Coronary artery (tissue), 2 donors: ENCODE measurements at regions not wholly inside any gene's neighbourhood (a gene's known extent, or its start where the extent isn't known, plus 50 kb on each side); places are given as distances from the start of the nearest gene placed in this dataset.
"Not testable (repeated sequence)": the region's sequence is repeated elsewhere in the genome, so short reads cannot be mapped to it uniquely, and the experiment has no call there.

Experiments
- DNase-seq: peaks from one replicate; pipeline ENCODE4 v3.0.0-alpha.2; 2017; ENCODE audit warnings: low spot score
- H3K27ac ChIP-seq, 2 donors: fragments of 200-600 bp; sonication (generic); one replicate each; pipeline ENCODE4 v1.5.1; 2016 to 2019
- H3K4me3 ChIP-seq: fragments of 200-600 bp; sonication (generic); 2 replicates; pipeline ENCODE4 v1.5.1; 2016; ENCODE audit warnings: mild to moderate bottlenecking, moderate library complexity
- TF ChIP-seq, protein P1 (sequence below): fragments of 200-600 bp; sonication (generic); IDR thresholded peaks from one replicate; pipeline ENCODE4 v1.5.1; 2019; ENCODE audit warnings: antibody characterized with exemption

DNA sequence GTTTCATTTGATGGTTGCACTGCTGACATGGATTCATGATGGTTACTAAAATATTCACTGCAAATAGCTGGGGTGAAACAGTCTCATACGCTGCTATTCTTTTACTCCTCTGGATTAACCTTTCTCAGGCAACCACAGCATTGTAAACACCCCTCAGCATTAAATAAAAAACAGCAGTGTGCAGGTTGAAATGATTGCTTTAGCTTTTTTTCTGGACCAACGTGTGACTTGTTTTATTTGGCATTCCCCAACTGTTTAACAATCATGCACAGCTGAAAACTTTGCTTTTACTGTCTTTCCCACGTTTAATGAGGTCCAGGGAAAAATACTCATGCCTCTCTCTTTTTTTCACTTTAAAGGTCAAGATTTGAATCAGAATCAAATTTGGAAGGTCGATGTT lies 490.8 kb downstream of the RAPGEF2 start:
- H3K4me3 ChIP-seq, result no peak overlapping the region
- no peak overlapping the region for H3K27ac ChIP-seq
- TF ChIP-seq, protein P1, sequence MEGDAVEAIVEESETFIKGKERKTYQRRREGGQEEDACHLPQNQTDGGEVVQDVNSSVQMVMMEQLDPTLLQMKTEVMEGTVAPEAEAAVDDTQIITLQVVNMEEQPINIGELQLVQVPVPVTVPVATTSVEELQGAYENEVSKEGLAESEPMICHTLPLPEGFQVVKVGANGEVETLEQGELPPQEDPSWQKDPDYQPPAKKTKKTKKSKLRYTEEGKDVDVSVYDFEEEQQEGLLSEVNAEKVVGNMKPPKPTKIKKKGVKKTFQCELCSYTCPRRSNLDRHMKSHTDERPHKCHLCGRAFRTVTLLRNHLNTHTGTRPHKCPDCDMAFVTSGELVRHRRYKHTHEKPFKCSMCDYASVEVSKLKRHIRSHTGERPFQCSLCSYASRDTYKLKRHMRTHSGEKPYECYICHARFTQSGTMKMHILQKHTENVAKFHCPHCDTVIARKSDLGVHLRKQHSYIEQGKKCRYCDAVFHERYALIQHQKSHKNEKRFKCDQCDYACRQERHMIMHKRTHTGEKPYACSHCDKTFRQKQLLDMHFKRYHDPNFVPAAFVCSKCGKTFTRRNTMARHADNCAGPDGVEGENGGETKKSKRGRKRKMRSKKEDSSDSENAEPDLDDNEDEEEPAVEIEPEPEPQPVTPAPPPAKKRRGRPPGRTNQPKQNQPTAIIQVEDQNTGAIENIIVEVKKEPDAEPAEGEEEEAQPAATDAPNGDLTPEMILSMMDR, result no peak
- DNase-seq, result no peak

DNA sequence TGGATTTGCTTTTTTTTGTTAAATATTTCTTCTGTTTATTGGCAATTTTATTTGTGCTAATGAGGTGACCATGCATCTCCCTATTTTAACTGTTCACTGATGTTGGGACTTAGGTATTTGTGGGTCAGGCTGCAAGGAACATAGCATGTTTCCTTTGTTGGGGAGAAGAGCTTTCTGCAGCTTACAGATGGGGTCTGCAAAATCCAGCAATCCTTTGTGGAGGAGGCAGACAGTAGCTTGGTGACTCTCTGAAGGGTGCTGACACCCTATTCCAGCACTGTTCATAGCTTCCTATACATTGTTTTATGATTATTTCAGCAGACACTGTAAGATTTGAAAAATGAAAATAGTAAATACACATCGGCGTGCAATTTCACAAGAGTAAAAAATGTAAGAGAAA lies 491.7 kb downstream of the RAPGEF2 start:
- no peak for DNase-seq
- Histone ChIP-seq H3K4me3 (no peak overlapping the region), H3K27ac (no peak overlapping the region)
- TF ChIP-seq, protein P1, result no peak

DNA sequence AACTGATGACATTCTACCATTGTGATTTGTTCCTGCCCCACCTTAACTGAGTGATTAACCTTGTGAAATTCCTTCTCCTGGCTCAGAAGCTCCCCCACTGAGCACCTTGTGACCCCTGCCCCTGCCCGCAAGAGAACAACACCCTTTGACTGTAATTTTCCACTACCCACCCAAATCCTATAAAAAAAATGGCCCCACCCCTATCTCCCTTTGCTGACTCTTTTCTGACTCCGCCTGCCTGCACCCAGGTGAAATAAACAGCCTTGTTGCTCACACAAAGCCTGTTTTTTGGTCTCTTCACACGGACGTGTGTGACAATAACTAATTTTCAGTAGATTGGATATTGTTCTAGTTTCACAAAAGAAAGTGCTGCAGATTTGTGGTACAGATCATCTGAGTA lies 492.2 kb downstream of the RAPGEF2 start:
- DNase-seq, H3K27ac ChIP-seq, H3K4me3 ChIP-seq: not testable (repeated sequence)

DNA sequence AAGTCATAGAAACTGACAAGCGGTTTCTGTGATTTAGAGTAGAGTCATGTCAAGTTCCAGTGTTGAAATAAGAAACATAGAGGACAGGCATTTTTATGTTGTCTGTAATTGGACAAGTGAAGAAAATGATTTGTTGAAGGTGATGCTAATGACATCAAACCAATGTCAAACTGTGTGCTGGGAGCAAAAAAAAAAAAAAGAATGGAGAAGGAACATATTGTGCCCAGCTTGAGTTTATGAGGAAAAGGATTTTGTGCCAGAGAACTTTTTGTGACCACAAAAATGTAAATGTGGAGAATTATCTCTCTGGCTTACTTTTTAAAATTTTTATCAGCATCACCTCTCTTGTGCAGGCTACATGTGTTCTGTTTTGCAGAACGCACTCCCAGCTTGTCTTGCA lies 495.7 kb downstream of the RAPGEF2 start:
- TF ChIP-seq, protein P1, result no peak
- no peak for DNase-seq
- no peak overlapping the region for H3K4me3 ChIP-seq
- no peak overlapping the region for H3K27ac ChIP-seq

DNA sequence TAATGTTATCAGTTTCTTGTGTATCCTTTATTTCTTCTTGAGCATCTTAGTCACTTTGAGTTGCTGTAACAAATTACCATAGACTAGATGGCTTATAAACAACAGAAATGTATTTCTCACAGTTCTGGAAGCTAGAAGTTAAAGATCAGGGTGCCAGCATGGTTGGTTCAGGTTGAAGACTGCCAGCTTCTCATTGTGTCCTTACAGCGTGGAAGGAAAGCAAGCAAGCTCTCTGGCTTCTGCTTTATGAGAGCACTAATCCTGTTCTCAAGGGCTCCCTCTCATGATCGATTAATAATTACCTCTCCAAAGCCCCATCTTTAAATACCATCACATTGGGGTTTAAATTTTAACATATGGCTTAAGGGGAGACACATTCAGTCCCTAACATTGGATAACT lies 497.2 kb downstream of the RAPGEF2 start:
- TF ChIP-seq, protein P1, result no peak
- DNase-seq, result no peak
- Histone ChIP-seq H3K27ac (no peak overlapping the region), H3K4me3 (no peak overlapping the region)

DNA sequence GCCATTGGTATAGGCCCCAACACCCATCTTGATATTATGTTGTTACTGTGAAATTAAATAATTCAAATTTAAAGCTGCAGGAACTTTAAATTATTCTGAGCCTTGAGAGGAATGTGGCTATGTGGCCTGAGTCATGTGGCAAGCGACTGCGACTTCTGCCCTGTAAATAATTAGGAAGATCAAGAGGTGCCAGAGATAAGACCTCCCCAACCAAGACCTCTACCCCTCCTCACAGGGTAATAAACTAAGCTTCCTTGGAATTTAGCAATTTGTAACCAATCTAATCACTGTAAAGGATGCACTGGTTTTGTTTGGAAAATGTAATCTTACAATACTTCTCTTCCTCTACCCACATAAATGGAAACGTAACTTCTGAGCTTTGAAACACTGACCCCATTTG lies 501.9 kb downstream of the RAPGEF2 start:
- TF ChIP-seq, protein P1, result no peak
- Histone ChIP-seq H3K4me3 (no peak overlapping the region), H3K27ac (no peak overlapping the region)
- DNase-seq, result no peak

DNA sequence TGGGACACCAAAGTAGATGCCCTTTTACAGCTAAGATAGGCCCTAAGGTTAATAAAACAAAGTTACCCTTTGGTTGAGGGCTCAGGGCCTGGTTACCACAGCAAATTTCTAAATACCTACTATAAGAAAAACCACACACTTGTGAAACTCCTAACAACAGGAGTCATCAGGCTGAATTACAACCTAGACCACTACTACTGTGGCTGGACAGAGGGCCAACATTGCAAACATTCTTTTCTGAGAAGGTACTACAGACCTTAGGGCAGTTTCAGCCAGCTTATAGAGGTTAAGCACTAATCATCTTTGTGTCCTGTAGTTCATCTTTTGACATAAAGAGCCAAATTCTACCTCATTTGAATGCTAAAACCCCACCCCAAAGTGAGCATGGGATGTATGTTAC lies 504.0 kb downstream of the RAPGEF2 start:
- no peak overlapping the region for H3K27ac ChIP-seq
- TF ChIP-seq, protein P1, result no peak
- no peak overlapping the region for H3K4me3 ChIP-seq
- DNase-seq, result no peak

DNA sequence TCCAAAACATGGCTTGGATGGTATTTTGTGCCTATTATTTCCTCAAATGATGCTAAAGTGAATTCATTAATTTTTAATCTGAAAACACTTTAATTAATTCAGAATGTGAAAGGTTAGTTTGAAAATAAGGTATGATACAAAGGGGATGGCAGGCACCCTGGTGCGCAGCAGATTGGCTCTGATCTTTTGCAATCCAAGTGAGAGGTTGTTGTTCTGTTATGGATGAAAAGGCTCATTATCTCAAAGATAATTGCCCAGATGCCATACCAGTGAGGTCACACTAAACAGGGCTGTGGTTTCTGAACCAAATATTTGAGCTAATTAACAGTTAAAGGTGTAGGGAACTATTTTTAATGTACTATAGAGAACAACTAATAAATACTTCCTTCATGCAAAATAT lies 504.9 kb downstream of the RAPGEF2 start:
- Histone ChIP-seq H3K27ac (no peak overlapping the region), H3K4me3 (no peak overlapping the region)
- DNase-seq, result no peak
- TF ChIP-seq, protein P1, result no peak
